ENCODE measurements at regions not wholly inside any gene's neighbourhood (a gene's known extent, or its start where the extent isn't known, plus 50 kb on each side); places are given as distances from the start of the nearest gene placed in this dataset.
"Not testable (repeated sequence)": the region's sequence is repeated elsewhere in the genome, so short reads cannot be mapped to it uniquely, and the experiment has no call there.

DNA sequence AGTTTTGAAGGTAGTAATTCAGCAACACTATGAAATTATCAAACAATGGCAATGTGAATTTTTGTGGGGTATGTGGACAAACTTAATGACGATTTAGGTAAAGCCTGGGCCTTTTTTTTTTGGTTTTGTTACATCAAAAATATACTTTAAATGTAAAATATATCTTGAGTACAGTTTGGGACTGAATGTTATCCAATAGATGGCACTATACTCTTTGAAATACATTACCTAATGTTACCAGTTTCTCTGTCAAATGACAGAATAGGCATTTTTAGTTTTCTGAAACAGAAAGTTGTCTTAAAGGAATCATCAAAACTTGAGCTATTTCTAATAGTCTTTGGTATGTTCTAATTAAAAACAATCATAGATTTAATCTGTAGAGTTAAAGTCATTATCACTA lies 1651.9 kb downstream of the C4orf33 start:
- TF ChIP-seq, protein P1, sequence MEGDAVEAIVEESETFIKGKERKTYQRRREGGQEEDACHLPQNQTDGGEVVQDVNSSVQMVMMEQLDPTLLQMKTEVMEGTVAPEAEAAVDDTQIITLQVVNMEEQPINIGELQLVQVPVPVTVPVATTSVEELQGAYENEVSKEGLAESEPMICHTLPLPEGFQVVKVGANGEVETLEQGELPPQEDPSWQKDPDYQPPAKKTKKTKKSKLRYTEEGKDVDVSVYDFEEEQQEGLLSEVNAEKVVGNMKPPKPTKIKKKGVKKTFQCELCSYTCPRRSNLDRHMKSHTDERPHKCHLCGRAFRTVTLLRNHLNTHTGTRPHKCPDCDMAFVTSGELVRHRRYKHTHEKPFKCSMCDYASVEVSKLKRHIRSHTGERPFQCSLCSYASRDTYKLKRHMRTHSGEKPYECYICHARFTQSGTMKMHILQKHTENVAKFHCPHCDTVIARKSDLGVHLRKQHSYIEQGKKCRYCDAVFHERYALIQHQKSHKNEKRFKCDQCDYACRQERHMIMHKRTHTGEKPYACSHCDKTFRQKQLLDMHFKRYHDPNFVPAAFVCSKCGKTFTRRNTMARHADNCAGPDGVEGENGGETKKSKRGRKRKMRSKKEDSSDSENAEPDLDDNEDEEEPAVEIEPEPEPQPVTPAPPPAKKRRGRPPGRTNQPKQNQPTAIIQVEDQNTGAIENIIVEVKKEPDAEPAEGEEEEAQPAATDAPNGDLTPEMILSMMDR (IDR thresholded peaks at IDR 0.05): peak; percentile 61
- no peak for TF ChIP-seq ZFX (IDR thresholded peaks at IDR 0.05; ENCODE audit: borderline replicate concordance)

DNA sequence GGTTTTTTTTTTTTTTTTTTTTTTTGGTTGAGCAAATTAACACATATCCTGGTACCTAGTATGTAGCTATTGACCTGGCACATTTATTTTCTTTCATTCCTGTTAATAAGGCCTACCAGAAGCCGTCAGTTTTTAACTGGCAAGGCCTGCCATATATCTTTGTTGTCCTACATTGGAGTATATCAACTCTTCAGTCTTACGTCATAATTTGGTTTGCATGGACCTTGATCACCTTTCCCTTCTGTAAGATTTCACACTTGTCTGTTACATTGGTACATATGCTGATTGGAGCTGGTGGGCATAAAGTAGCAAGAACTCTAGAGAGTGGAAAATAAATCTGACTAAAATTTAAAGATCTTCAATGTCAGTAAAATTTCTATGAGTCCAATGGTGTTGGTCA lies 1658.0 kb downstream of the C4orf33 start:
- no peak for TF ChIP-seq ZFX (IDR thresholded peaks at IDR 0.05; ENCODE audit: borderline replicate concordance)
- TF ChIP-seq, protein P1 (IDR thresholded peaks at IDR 0.05): no peak
- no peak overlapping the region for H3K27ac ChIP-seq

More for the DNA sequence above, 1651.9 kb downstream of the C4orf33 start:
- H3K27ac ChIP-seq: no peak overlapping the region

DNA sequence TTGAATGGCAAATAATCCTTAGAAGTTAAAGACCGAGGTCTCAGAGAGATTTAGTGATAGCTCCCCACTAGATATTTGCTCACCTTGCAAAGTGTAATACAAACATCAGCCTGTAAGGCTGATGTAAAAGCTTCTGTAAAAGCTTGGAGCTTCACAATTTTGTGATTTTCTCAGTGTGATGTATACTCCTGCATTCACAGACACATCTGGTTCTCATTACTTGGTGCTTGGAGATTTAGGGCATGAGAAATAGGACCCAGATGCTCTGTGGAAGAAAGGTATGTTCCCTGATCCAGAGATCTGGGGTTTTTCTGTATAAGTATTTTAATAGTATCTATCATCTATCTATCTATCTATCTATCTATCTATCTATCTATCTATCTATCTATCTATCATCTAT lies 1664.3 kb downstream of the C4orf33 start:
- TF ChIP-seq ZFX (IDR thresholded peaks at IDR 0.05; ENCODE audit: borderline replicate concordance): no peak
- TF ChIP-seq, protein P1 (IDR thresholded peaks at IDR 0.05): no peak
- no peak overlapping the region for H3K27ac ChIP-seq

DNA sequence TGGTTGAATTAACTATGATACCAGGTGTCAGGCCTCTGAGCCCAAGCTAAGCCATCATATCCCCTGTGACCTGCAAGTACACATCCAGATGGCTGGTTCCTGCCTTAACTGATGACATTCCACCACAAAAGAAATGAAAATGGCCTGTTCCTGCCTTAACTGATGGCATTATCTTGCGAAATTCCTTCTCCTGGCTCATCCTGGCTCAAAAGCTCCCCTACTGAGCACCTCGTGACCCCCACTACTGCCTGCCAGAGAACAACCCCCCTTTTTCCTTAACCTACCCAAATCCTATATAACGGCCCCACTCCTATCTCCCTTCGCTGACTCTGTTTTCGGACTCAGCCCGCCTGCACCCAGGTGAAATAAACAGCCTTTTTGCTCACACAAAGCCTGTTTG lies 1671.4 kb downstream of the C4orf33 start:
- not testable (repeated sequence) for H3K27ac ChIP-seq

DNA sequence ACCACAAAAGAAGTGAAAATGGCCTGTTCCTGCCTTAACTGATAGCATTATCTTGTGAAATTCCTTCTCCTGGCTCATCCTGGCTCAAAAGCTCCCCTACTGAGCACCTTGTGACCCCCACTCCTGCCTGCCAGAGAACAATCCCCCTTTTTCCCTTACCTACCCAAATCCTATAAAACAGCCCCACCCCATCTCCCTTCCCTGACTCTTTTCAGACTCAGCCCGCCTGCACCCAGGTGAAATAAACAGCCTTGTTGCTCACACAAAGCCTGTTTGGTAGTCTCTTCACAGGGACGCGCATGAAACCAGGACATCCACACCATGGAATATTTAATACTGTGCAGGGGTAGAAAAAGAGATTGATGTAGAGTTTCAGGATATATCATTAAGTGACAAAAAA lies 1677.0 kb downstream of the C4orf33 start:
- H3K27ac ChIP-seq: not testable (repeated sequence)

DNA sequence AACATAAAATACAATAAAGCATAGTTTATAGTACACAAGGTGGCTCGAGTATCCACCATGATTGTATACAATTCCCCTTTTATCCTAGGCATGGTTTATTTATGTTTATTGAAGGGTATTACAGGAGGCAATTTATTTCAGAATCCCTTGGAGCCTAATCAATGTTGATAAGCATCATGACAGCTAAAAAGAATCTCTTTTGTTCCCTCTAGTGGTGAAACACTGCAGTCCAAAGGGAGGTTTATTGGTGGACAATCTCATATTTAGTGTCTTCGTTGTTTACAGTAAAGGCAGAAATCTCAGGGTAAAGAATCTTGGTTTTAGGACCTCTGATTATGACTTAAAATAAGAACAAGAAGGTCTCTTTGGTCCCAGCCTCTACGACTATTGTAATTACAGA lies 1712.5 kb downstream of the C4orf33 start:
- no peak for TF ChIP-seq ZFX (IDR thresholded peaks at IDR 0.05; ENCODE audit: borderline replicate concordance)
- TF ChIP-seq, protein P1 (IDR thresholded peaks at IDR 0.05): peak; percentile 83
- no peak overlapping the region for H3K27ac ChIP-seq

DNA sequence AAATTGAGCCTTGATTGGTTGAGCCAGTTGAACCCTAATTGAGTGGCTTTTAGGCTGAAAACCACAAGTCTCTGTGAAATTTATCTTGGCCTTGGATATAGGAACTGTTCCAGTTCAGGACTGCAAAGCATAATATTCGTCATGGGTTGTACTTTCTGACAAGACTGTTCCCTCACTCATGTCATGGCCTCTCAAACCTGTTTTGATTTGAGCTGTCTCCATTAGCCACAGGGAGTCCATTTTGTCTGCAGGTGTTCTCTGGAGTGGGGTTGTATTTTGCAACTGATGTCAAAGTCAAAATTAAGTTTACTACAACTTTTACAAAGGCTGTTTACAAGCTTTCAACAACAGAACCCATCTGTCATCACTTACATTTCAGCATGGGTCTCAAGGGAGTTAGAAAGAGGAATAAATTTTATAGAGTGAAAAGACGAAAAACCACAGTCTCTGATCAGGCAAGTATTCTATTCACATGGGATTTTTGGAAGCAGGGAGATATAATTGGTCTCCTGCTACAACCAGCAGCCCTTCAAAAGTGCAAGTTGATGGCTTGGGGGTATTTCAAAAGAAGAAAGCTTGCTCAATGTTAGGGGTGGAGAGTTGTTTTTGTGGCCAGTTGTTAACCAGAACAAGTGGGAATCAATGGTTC lies 1716.3 kb downstream of the C4orf33 start:
- TF ChIP-seq ZFX (IDR thresholded peaks at IDR 0.05; ENCODE audit: borderline replicate concordance): no peak
- TF ChIP-seq, protein P1 (IDR thresholded peaks at IDR 0.05): no peak
- H3K27ac ChIP-seq: no peak overlapping the region

DNA sequence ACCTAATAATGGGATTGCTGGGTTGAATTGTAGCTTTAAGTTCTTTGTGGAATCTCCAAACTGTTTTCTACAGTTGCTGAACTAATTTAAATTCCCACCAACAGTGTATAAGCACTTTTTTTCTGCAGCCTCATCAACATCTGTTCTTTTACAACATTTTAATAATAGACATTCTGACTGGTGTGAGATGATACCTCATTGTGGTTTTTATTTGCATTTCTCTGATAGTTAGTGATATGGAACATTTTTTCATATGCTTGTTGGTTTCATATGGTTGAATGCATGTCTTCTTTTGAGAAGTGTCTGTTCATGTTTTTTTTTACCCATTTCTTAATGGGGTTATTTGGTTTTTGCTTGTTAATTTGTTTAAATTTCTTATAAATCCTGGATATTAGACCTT lies 1718.9 kb downstream of the C4orf33 start:
- H3K27ac ChIP-seq: no peak overlapping the region

More for the DNA sequence above, 1718.9 kb downstream of the C4orf33 start:
- TF ChIP-seq ZFX (IDR thresholded peaks at IDR 0.05; ENCODE audit: borderline replicate concordance): no peak
- TF ChIP-seq, protein P1 (IDR thresholded peaks at IDR 0.05): no peak
